Trophoblast cell (in vitro differentiated cells and primary cell): ENCODE measurements at regions not wholly inside any gene's neighbourhood (a gene's known extent, or its start where the extent isn't known, plus 50 kb on each side); places are given as distances from the start of the nearest gene placed in this dataset.

Experiments
- DNase-seq, 2 donors: peaks; one replicate each; pipeline ENCODE4 v3.0.0-alpha.2; 2016
- H2AFZ ChIP-seq: 2 replicates; pipeline ENCODE4 v1.6.1; 2013; ENCODE audit warnings: low read length, moderate library complexity, mild to moderate bottlenecking; ENCODE audit not compliant: insufficient read depth, poor library complexity
- H2AK5ac ChIP-seq: 2 replicates; pipeline ENCODE4 v1.6.1; 2013; ENCODE audit warnings: mild to moderate bottlenecking, low read length
- H2BK120ac ChIP-seq: 2 replicates; pipeline ENCODE4 v1.6.1; 2013; ENCODE audit warnings: low read length, mild to moderate bottlenecking, moderate library complexity; ENCODE audit not compliant: insufficient read depth, poor library complexity
- H2BK12ac ChIP-seq: 2 replicates; pipeline ENCODE4 v1.6.1; 2013; ENCODE audit warnings: mild to moderate bottlenecking, low read length, moderate library complexity
- H2BK5ac ChIP-seq: 2 replicates; pipeline ENCODE4 v1.6.1; 2013; ENCODE audit warnings: low read length, low read depth, moderate library complexity, mild to moderate bottlenecking; ENCODE audit not compliant: poor library complexity
- H3K14ac ChIP-seq: 2 replicates; pipeline ENCODE4 v1.6.1; 2013; ENCODE audit warnings: mild to moderate bottlenecking, low read length
- H3K18ac ChIP-seq: 2 replicates; pipeline ENCODE4 v1.6.1; 2013; ENCODE audit warnings: mild to moderate bottlenecking, low read length
- H3K23ac ChIP-seq: 2 replicates; pipeline ENCODE4 v1.6.1; 2013; ENCODE audit warnings: low read length
- H3K27ac ChIP-seq: 2 replicates; pipeline ENCODE4 v1.5.1; 2013; ENCODE audit warnings: low read depth, mild to moderate bottlenecking, inconsistent platforms, low read length, moderate library complexity
- H3K27me3 ChIP-seq: 2 replicates; pipeline ENCODE4 v1.6.1; 2013; ENCODE audit warnings: inconsistent platforms, mild to moderate bottlenecking, low read length, moderate library complexity; ENCODE audit not compliant: insufficient read depth
- H3K36me3 ChIP-seq, 2 experiments: 1 replicate in 1 of 2; 2 replicates in 1 of 2; pipeline ENCODE4 v1.6.1; 2013; ENCODE audit warnings: low read length in 2 of 2, mild to moderate bottlenecking in 2 of 2, moderate library complexity in 1 of 2; ENCODE audit not compliant: insufficient read depth in 2 of 2, control insufficient read depth in 1 of 2
- H3K4ac ChIP-seq: 2 replicates; pipeline ENCODE4 v1.6.1; 2013; ENCODE audit warnings: low read depth, mild to moderate bottlenecking, low read length, moderate library complexity
- H3K4me1 ChIP-seq, 2 experiments: 1 replicate in 1 of 2; 2 replicates in 1 of 2; pipeline ENCODE4 v1.6.1; 2013; ENCODE audit warnings: low read length in 2 of 2, mild to moderate bottlenecking in 2 of 2, moderate library complexity in 1 of 2; ENCODE audit not compliant: insufficient read depth in 2 of 2, control insufficient read depth in 1 of 2
- H3K4me2 ChIP-seq: 2 replicates; pipeline ENCODE4 v1.6.1; 2013; ENCODE audit warnings: inconsistent platforms, mild to moderate bottlenecking, low read length, moderate library complexity
- H3K4me3 ChIP-seq: 2 replicates; pipeline ENCODE4 v1.5.1; 2013; ENCODE audit warnings: mild to moderate bottlenecking, low read depth, low read length, inconsistent platforms
- H3K79me1 ChIP-seq: one replicate; pipeline ENCODE4 v1.6.1; 2013; ENCODE audit warnings: low read length
- H3K79me2 ChIP-seq: 2 replicates; pipeline ENCODE4 v1.6.1; 2013; ENCODE audit warnings: low read length, mild to moderate bottlenecking; ENCODE audit not compliant: control insufficient read depth, insufficient read depth, poor library complexity
- H3K9ac ChIP-seq: 2 replicates; pipeline ENCODE4 v1.6.1; 2013; ENCODE audit warnings: mild to moderate bottlenecking, low read length
- H3K9me3 ChIP-seq: 2 replicates; pipeline ENCODE4 v1.6.1; 2013; ENCODE audit warnings: low read depth, mild to moderate bottlenecking, control low read depth, inconsistent platforms, low read length; ENCODE audit not compliant: insufficient read depth
- H4K12ac ChIP-seq: 2 replicates; pipeline ENCODE4 v1.6.1; 2013; ENCODE audit warnings: low read depth, mild to moderate bottlenecking, low read length, moderate library complexity
- H4K8ac ChIP-seq: 2 replicates; pipeline ENCODE4 v1.6.1; 2013; ENCODE audit warnings: low read depth, mild to moderate bottlenecking, low read length, moderate library complexity
- H4K91ac ChIP-seq: one replicate; pipeline ENCODE4 v1.6.1; 2013; ENCODE audit warnings: low read depth, mild to moderate bottlenecking, low read length, moderate library complexity
- WGBS: extraction: QIAGEN DNeasy Blood & Tissue Kit; methylation state at CpG from one replicate; pipeline ENCODE4 v1.1.7; 2013; ENCODE audit warnings: missing lambda C conversion rate; ENCODE audit not compliant: insufficient read length, insufficient coverage; ENCODE audit errors: extremely low coverage; 5-methylcytosine and 5-hydroxymethylcytosine counted together

DNA sequence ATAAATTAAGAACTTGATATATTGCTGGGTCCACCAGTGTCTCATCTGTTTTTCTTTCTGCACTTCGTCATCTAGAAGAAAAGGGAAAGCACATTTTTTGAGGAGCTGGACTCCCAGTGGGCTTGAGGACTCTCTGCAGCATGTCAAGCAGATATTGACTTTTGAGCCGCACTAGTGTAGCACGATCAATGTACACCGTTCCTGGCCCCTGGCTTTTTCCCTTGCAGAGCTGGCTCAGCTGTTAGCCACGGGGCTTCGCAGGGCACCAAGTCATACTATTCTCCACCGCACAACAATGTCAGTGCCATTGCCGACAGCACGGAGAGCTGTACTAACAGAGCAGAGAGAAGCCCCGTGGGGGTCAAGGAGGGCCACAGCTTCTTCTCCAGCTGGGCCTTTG, 235.4 kb upstream of the HABP2 start:
- Histone ChIP-seq H3K27me3 (no peaks in the 10 kb centered on the region), H4K8ac (no peak overlapping the region), H2BK120ac (no peak overlapping the region), H3K9ac (no peak overlapping the region), H3K79me2 (no peaks in the 10 kb centered on the region), H4K12ac (no peak overlapping the region), H3K27ac (no peak overlapping the region), H3K18ac (no peak overlapping the region), H2BK12ac (no peak overlapping the region), H3K4ac (no peak overlapping the region), H3K4me2 (no peak overlapping the region), H3K4me1 (no peaks in the 10 kb centered on the region), H2BK5ac (no peak overlapping the region), H3K79me1 (no peaks in the 10 kb centered on the region), H3K23ac (no peak overlapping the region), H2AK5ac (no peak overlapping the region), H4K91ac (no peak overlapping the region), H2AFZ (no peak overlapping the region), H3K9me3 (peaks cover 2% of the 10 kb centered on the region), H3K4me3 (no peak overlapping the region), H3K14ac (no peak overlapping the region), H3K36me3 (no peaks in the 10 kb centered on the region)
- WGBS = no CpG with 5 or more reads among the region's 10 CpGs
- no peak for DNase-seq

DNA sequence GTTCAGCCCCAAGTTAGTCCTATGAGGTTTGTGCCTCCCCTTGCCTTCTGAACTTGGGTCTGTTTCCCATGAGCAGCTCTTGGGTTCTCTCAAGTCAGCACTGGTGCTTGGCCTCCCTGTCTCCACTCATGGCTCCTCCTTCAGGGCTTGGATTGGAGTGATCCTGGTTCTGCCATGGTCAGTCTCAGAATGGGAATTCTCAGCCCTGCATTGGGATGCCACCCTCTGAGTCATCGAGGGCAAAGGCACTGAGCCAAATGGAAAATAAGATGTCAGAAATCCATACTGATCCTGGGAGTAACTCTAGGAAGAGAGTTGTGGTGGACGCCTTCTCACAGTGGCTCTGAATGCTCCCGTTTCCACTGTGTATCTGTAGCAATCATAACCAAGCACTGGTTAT, 233.4 kb upstream of the HABP2 start:
- Histone ChIP-seq H3K18ac (no peak overlapping the region), H3K4me2 (no peak overlapping the region), H3K79me2 (no peaks in the 10 kb centered on the region), H2AK5ac (no peak overlapping the region), H4K8ac (no peak overlapping the region), H3K27me3 (no peaks in the 10 kb centered on the region), H2BK120ac (no peak overlapping the region), H3K14ac (no peak overlapping the region), H3K4me3 (no peak overlapping the region), H4K91ac (no peak overlapping the region), H3K9ac (no peak overlapping the region), H3K9me3 (peaks cover 3% of the 10 kb centered on the region), H2BK12ac (no peak overlapping the region), H2BK5ac (no peak overlapping the region), H4K12ac (no peak overlapping the region), H3K4me1 (no peaks in the 10 kb centered on the region), H3K27ac (no peak overlapping the region), H3K36me3 (no peaks in the 10 kb centered on the region), H3K4ac (no peak overlapping the region), H3K23ac (no peak overlapping the region), H3K79me1 (no peaks in the 10 kb centered on the region), H2AFZ (no peak overlapping the region)
- no CpG with 5 or more reads among the region's 3 CpGs for WGBS
- DNase-seq = no peak

DNA sequence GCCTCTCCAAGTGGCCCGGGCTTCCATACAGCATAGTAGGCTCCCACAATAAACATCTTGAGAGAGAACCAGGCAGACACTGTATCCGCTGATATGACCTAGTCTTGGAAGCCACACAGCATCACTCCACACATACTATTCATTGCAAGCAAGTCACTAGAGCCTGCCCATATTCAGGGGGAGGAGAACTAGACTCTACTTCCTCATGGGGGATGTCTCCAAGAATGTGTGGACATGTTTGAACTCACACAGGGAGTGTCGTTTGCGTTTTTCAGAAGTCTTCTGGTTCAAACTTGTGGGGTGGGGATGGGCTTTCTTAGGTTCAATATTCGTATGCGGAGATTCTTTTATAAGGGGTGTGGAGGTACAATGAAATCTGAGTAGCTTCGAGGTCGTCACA, 232.6 kb upstream of the HABP2 start:
- no peak overlapping the region for H2AFZ ChIP-seq
- no peak overlapping the region for H3K4me3 ChIP-seq
- no peak overlapping the region for H2BK5ac ChIP-seq
- H4K12ac ChIP-seq = no peak overlapping the region
- no peak overlapping the region for H3K4ac ChIP-seq
- H3K79me1 ChIP-seq = no peaks in the 10 kb centered on the region
- H4K91ac ChIP-seq = no peak overlapping the region
- H2AK5ac ChIP-seq = no peak overlapping the region
- DNase-seq = no peak
- H3K27ac ChIP-seq = no peak overlapping the region
- no peak overlapping the region for H4K8ac ChIP-seq
- no CpG with 5 or more reads among the region's 8 CpGs for WGBS
- H3K4me2 ChIP-seq = no peak overlapping the region
- H3K27me3 ChIP-seq = no peaks in the 10 kb centered on the region
- H3K36me3 ChIP-seq = no peaks in the 10 kb centered on the region
- peaks cover 3% of the 10 kb centered on the region for H3K9me3 ChIP-seq
- no peak overlapping the region for H3K18ac ChIP-seq
- H2BK12ac ChIP-seq = no peak overlapping the region
- no peak overlapping the region for H3K9ac ChIP-seq
- H3K79me2 ChIP-seq = no peaks in the 10 kb centered on the region
- no peak overlapping the region for H3K14ac ChIP-seq
- H2BK120ac ChIP-seq = no peak overlapping the region
- no peaks in the 10 kb centered on the region for H3K4me1 ChIP-seq
- no peak overlapping the region for H3K23ac ChIP-seq

DNA sequence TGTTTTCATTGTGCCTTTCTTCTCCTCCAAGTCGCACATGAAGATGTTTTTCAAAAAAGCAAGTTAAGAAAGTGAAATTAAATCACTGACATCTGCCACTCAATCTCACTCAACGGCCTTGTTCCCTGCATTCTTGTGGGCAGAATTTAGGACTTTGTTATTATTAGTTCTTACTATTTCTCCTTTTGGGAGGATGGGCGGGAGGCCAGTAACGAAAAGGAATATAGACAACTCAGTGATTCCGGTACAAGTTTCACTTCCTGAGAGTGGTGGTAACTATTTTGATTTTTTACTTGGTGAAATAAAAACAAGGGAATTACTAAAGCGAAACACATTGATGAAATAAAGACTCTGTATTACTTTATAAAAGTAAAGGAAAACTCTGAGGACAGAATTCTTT, 231.9 kb upstream of the HABP2 start:
- no CpG with 5 or more reads among the region's 6 CpGs for WGBS

More for the DNA sequence above, 231.9 kb upstream of the HABP2 start:
- Histone ChIP-seq H3K27ac (no peak overlapping the region), H3K4me3 (no peak overlapping the region), H4K8ac (no peak overlapping the region), H3K79me1 (no peaks in the 10 kb centered on the region), H2AFZ (no peak overlapping the region), H3K79me2 (no peaks in the 10 kb centered on the region), H4K12ac (no peak overlapping the region), H3K18ac (no peak overlapping the region), H2BK120ac (no peak overlapping the region), H3K4ac (no peak overlapping the region), H2BK5ac (no peak overlapping the region), H3K36me3 (no peaks in the 10 kb centered on the region), H4K91ac (no peak overlapping the region), H2BK12ac (no peak overlapping the region), H3K14ac (no peak overlapping the region), H3K4me2 (no peak overlapping the region), H3K4me1 (no peaks in the 10 kb centered on the region), H3K23ac (no peak overlapping the region), H2AK5ac (no peak overlapping the region), H3K9me3 (peaks cover 3% of the 10 kb centered on the region), H3K27me3 (no peaks in the 10 kb centered on the region), H3K9ac (no peak overlapping the region)
- no peak for DNase-seq
